ENCODE measurements at regions not wholly inside any gene's neighbourhood (a gene's known extent, or its start where the extent isn't known, plus 50 kb on each side); places are given as distances from the start of the nearest gene placed in this dataset.

- DNase-seq, result no peak
- Histone ChIP-seq H3K36me3 (replicated peaks in 1 of 2) (no peaks in the 10 kb centered on the region), H3K9me3 (replicated peaks in 1 of 3) (no peaks in the 10 kb centered on the region), H3K4me1 (replicated peaks in 1 of 2) (no peaks in the 10 kb centered on the region), H3K27ac (no peak overlapping the region), H3K4me3 (no peak overlapping the region), H3K27me3 (no peaks in the 10 kb centered on the region)
- WGBS, 4 donors, result 64 to 76% (median 67%) methylated on average over 4 of the region's 4 CpGs
- intact Hi-C loops (cut with DNase I), result no loop called here
- no peak for TF ChIP-seq POLR2A (IDR thresholded peaks at IDR 0.05)
These were observed 966.3 kb downstream of the FSTL5 start for GRCh38 chr4:161197474-161197873.

GRCh38 chr4:161189286-161190134 is 974.3 kb downstream of the FSTL5 start:
- 74 to 79% (median 77%) methylated on average over 4 of the region's 4 CpGs for WGBS, 4 donors
- no peak for TF ChIP-seq POLR2A (IDR thresholded peaks at IDR 0.05)
- TF ChIP-seq CTCF (IDR thresholded peaks at IDR 0.05), result no peak

GRCh38 chr4:161188578-161188977 is 975.2 kb downstream of the FSTL5 start:
- no peaks in the 10 kb centered on the region for H3K9me3 ChIP-seq (replicated peaks in 1 of 3)
- intact Hi-C loops (cut with DNase I), result no loop called here
- H3K36me3 ChIP-seq (replicated peaks in 1 of 2), result no peaks in the 10 kb centered on the region
- TF ChIP-seq CTCF (IDR thresholded peaks at IDR 0.05) (no peak), POLR2A (IDR thresholded peaks at IDR 0.05) (no peak)
- H3K27ac ChIP-seq, result no peak overlapping the region
- 75 to 86% (median 81%) methylated on average over 6 of the region's 6 CpGs for WGBS, 4 donors
- no peaks in the 10 kb centered on the region for H3K4me1 ChIP-seq (replicated peaks in 1 of 2)
- DNase-seq, result no peak
- no peaks in the 10 kb centered on the region for H3K27me3 ChIP-seq
- no peak overlapping the region for H3K4me3 ChIP-seq

More at GRCh38 chr4:161189286-161190134, 974.3 kb downstream of the FSTL5 start:
- intact Hi-C loops (cut with DNase I), result no loop called here
- Histone ChIP-seq H3K27me3 (no peaks in the 10 kb centered on the region), H3K4me3 (no peak overlapping the region), H3K4me1 (replicated peaks in 1 of 2) (no peaks in the 10 kb centered on the region), H3K27ac (no peak overlapping the region), H3K9me3 (replicated peaks in 1 of 3) (no peaks in the 10 kb centered on the region), H3K36me3 (replicated peaks in 1 of 2) (no peaks in the 10 kb centered on the region)
- DNase-seq, result no peak

GRCh38 chr4:161187569-161187968 is 976.2 kb downstream of the FSTL5 start:
- Histone ChIP-seq H3K36me3 (replicated peaks in 1 of 2) (no peaks in the 10 kb centered on the region), H3K4me3 (no peak overlapping the region), H3K4me1 (replicated peaks in 1 of 2) (no peaks in the 10 kb centered on the region), H3K9me3 (replicated peaks in 1 of 3) (no peaks in the 10 kb centered on the region), H3K27ac (no peak overlapping the region), H3K27me3 (no peaks in the 10 kb centered on the region)
- TF ChIP-seq CTCF (IDR thresholded peaks at IDR 0.05), result no peak
- no peak for TF ChIP-seq POLR2A (IDR thresholded peaks at IDR 0.05)
- WGBS, 4 donors, result 73 to 88% (median 81%) methylated on average over 1 of the region's 1 CpG
- no peak for DNase-seq
- intact Hi-C loops (cut with DNase I), result no loop called here

- no peak for DNase-seq
- TF ChIP-seq POLR2A (IDR thresholded peaks at IDR 0.05) (no peak), CTCF (IDR thresholded peaks at IDR 0.05) (no peak)
- Histone ChIP-seq H3K9me3 (replicated peaks in 1 of 3) (no peaks in the 10 kb centered on the region), H3K4me1 (replicated peaks in 1 of 2) (no peaks in the 10 kb centered on the region), H3K36me3 (replicated peaks in 1 of 2) (no peaks in the 10 kb centered on the region), H3K27ac (no peak overlapping the region), H3K4me3 (no peak overlapping the region), H3K27me3 (no peaks in the 10 kb centered on the region)
- intact Hi-C loops (cut with DNase I), result no loop called here
- 25 to 35% (median 26%) methylated on average over 2 of the region's 2 CpGs for WGBS, 4 donors
These were observed 977.0 kb downstream of the FSTL5 start for GRCh38 chr4:161186750-161187149.
